HG03442 (cell line): ENCODE measurements at regions not wholly inside any gene's neighbourhood (a gene's known extent, or its start where the extent isn't known, plus 50 kb on each side); places are given as distances from the start of the nearest gene placed in this dataset.

Source experiments
- ATAC-seq: cut with Tn5 transposase; IDR thresholded peaks from one replicate; pipeline ENCODE4 v1.9.1; 2021; ENCODE audit warnings: mild to moderate bottlenecking, moderate library complexity; ENCODE audit not compliant: unreplicated experiment

- no peak for ATAC-seq
These were observed 562.3 kb upstream of the POU3F2 start for GRCh38 chr6:98272060-98272459.

- ATAC-seq, result no peak
These were observed 559.7 kb upstream of the POU3F2 start for GRCh38 chr6:98274691-98275090.

- no peak for ATAC-seq
These were observed 553.9 kb upstream of the POU3F2 start for GRCh38 chr6:98280492-98280891.

GRCh38 chr6:98286620-98287019 is 547.8 kb upstream of the POU3F2 start:
- no peak for ATAC-seq

- no peak for ATAC-seq
These were observed 546.5 kb upstream of the POU3F2 start for GRCh38 chr6:98287876-98288275.

GRCh38 chr6:98292810-98293209 is 541.6 kb upstream of the POU3F2 start:
- ATAC-seq, result no peak

GRCh38 chr6:98295515-98296175 is 538.7 kb upstream of the POU3F2 start:
- no peak for ATAC-seq

- ATAC-seq, result no peak
These were observed 525.8 kb upstream of the POU3F2 start for GRCh38 chr6:98308564-98308963.

- ATAC-seq, result no peak
These were observed 523.9 kb upstream of the POU3F2 start for GRCh38 chr6:98310443-98310842.

- peak; percentile 98 for ATAC-seq
These were observed 510.8 kb upstream of the POU3F2 start for GRCh38 chr6:98323605-98324004.

GRCh38 chr6:98324446-98324845 is 509.9 kb upstream of the POU3F2 start:
- no peak for ATAC-seq

GRCh38 chr6:98325366-98325765 is 509.0 kb upstream of the POU3F2 start:
- no peak for ATAC-seq

GRCh38 chr6:98333273-98333672 is 501.1 kb upstream of the POU3F2 start:
- ATAC-seq, result no peak

- ATAC-seq, result no peak
These were observed 498.8 kb upstream of the POU3F2 start for GRCh38 chr6:98335594-98335993.

- ATAC-seq, result no peak
These were observed 494.9 kb upstream of the POU3F2 start for GRCh38 chr6:98339506-98339905.

- ATAC-seq, result no peak
These were observed 491.4 kb upstream of the POU3F2 start for GRCh38 chr6:98343004-98343403.

GRCh38 chr6:98343797-98344196 is 490.6 kb upstream of the POU3F2 start:
- ATAC-seq, result no peak

GRCh38 chr6:98352348-98352747 is 482.0 kb upstream of the POU3F2 start:
- no peak for ATAC-seq

- no peak for ATAC-seq
These were observed 476.2 kb upstream of the POU3F2 start for GRCh38 chr6:98358173-98358572.

- ATAC-seq, result no peak
These were observed 468.0 kb upstream of the POU3F2 start for GRCh38 chr6:98366371-98366770.

- no peak for ATAC-seq
These were observed 453.8 kb upstream of the POU3F2 start for GRCh38 chr6:98380589-98380988.

GRCh38 chr6:98382246-98382645 is 452.1 kb upstream of the POU3F2 start:
- ATAC-seq, result no peak

- no peak for ATAC-seq
These were observed 450.0 kb upstream of the POU3F2 start for GRCh38 chr6:98384334-98384733.
